K562 (cell line): ENCODE measurements at regions not wholly inside any gene's neighbourhood (a gene's known extent, or its start where the extent isn't known, plus 50 kb on each side); places are given as distances from the start of the nearest gene placed in this dataset.

Experiments
- NFE2L1 ChIP-seq: fragments of 450-650 bp; IDR thresholded peaks from 2 replicates; pipeline ENCODE4 v1.6.1; 2016; ENCODE audit warnings: missing genetic modification characterization, low read depth, mild to moderate bottlenecking, missing compliant biosample characterization, moderate library complexity, borderline replicate concordance
- WHSC1 ChIP-seq: IDR thresholded peaks from one replicate; pipeline ENCODE4 v1.6.1; 2012; ENCODE audit warnings: low read length, control low read depth, inconsistent platforms
- ZSCAN32 ChIP-seq: fragments of 450-650 bp; formaldehyde crosslinking; IDR thresholded peaks from 2 replicates; pipeline ENCODE4 v1.4.0; 2020; ENCODE audit warnings: mild to moderate bottlenecking, moderate library complexity
- TF ChIP-seq, protein P1 (sequence below): fragments of 450-650 bp; conservative IDR thresholded peaks from 2 replicates; pipeline ENCODE4 v1.6.1; 2016; ENCODE audit warnings: missing genetic modification characterization, low read depth, mild to moderate bottlenecking, missing compliant biosample characterization, moderate library complexity

DNA sequence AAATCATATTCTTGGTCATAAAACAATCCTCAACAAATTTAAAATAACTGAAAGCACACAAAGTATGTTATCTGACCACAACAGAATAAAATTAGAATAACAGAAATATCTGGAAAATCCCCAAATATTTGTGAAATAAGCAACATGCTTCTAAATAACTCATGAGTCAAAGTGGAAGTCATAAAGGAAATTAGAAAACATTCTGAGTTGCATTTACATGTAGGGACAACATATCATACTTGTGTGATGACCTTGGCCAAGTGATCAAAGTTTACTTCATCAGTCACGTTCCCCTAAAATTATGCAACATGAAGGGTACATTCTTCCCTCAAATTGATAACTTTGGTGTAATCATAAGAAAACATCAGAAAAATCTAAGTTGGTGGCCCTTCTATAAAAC is 64.7 kb downstream of the CSF2 start (continued):
- TF ChIP-seq, protein P1, sequence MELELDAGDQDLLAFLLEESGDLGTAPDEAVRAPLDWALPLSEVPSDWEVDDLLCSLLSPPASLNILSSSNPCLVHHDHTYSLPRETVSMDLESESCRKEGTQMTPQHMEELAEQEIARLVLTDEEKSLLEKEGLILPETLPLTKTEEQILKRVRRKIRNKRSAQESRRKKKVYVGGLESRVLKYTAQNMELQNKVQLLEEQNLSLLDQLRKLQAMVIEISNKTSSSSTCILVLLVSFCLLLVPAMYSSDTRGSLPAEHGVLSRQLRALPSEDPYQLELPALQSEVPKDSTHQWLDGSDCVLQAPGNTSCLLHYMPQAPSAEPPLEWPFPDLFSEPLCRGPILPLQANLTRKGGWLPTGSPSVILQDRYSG (tag) = no peak
- TF ChIP-seq NFE2L1 (no peak), WHSC1 (no peak), ZSCAN32 (CRISPR knock-in tag) (no peak)
- TF ChIP-seq, all 486 proteins: peak for 0
